OCI-LY3 (cell line): ENCODE measurements at regions not wholly inside any gene's neighbourhood (a gene's known extent, or its start where the extent isn't known, plus 50 kb on each side); places are given as distances from the start of the nearest gene placed in this dataset.

ENCODE experiments used
- CTCF ChIP-seq: fragments of 200-600, 300-600 bp; sonication (generic); IDR thresholded peaks from 2 replicates; pipeline ENCODE4 v1.5.1; 2014; ENCODE audit warnings: antibody characterized with exemption, low read length, low read depth
- EZH2phosphoT487 ChIP-seq: fragments of 200-600 bp; shearing (Covaris generic); IDR thresholded peaks from 2 replicates; pipeline ENCODE4 v1.6.1; 2018; ENCODE audit warnings: antibody characterized with exemption, mixed run types, low read depth

GRCh38 chr3:82676356-82677026 is 915.0 kb upstream of the GBE1 start:
- no peak for TF ChIP-seq CTCF
- TF ChIP-seq EZH2phosphoT487: no peak
